ENCODE measurements at regions not wholly inside any gene's neighbourhood (a gene's known extent, or its start where the extent isn't known, plus 50 kb on each side); places are given as distances from the start of the nearest gene placed in this dataset.
A peak's percentile ranks its signal among the peaks of the same experiment; 100 is the strongest.
"Not testable (repeated sequence)": the region's sequence is repeated elsewhere in the genome, so short reads cannot be mapped to it uniquely, and the experiment has no call there.

DNA sequence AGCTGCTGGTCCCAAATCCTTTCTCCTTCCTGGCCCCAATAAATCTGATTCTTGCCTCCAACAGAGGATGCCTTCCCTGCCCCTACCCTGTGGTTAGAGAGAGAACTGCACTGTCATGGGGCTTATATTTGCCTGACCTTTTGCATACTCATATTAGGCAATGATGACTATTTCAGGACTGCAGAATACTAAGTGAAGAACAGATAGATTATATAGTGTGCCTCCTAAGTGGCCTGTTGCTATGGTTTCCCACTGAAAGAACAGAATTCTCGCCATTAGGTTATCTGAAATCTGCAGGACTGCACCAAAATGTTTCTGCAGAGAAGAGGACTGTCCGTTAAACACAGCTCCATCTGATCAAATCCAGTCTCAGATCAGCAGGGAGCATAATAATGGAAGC is 87.3 kb upstream of the CCNG1 start:
- Mint-ChIP-seq H3K4me1 (peaks cover 23% of the 10 kb centered on the region), H3K36me3 (no peaks in the 10 kb centered on the region), H3K9me3 (no peaks in the 10 kb centered on the region), H3K4me3 (no peak overlapping the region), H3K27me3 (ENCODE audit: low read depth) (no peaks in the 10 kb centered on the region), H3K27ac (no peak overlapping the region)
- ChIA-PET POLR2A (no interaction called here), CTCF (interaction anchor here (5.0 to 5.6 kb wide), 2 partner anchors 43 to 58 kb away, joined by 34 to 53 read pairs; no protein-coding TSS in a partner anchor)
- DNase-seq (ENCODE audit: low spot score): no peak
- TF ChIP-seq, protein P1, sequence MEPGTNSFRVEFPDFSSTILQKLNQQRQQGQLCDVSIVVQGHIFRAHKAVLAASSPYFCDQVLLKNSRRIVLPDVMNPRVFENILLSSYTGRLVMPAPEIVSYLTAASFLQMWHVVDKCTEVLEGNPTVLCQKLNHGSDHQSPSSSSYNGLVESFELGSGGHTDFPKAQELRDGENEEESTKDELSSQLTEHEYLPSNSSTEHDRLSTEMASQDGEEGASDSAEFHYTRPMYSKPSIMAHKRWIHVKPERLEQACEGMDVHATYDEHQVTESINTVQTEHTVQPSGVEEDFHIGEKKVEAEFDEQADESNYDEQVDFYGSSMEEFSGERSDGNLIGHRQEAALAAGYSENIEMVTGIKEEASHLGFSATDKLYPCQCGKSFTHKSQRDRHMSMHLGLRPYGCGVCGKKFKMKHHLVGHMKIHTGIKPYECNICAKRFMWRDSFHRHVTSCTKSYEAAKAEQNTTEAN (CRISPR knock-in tag; IDR thresholded peaks at IDR 0.05): no peak
- peak; percentile 71 for ATAC-seq

GRCh38 chr5:163352531-163352930 is 84.9 kb upstream of the CCNG1 start:
- Mint-ChIP-seq H3K4me1 (peaks cover 7% of the 10 kb centered on the region), H3K27me3 (ENCODE audit: low read depth) (no peaks in the 10 kb centered on the region), H3K27ac (no peak overlapping the region), H3K9me3 (peaks cover 7% of the 10 kb centered on the region), H3K4me3 (no peak overlapping the region), H3K36me3 (0 out of 2 replicates have a peak, but pooled peaks cover 4% of the 10 kb centered on the region)
- POLR2A ChIA-PET: no interaction called here
- ATAC-seq: no peak
- no peak for DNase-seq (ENCODE audit: low spot score)
- CTCF ChIA-PET: interaction anchor here (1.3 kb wide), 1 partner anchor 56 kb away, joined by 3 read pairs; no protein-coding TSS in a partner anchor
- TF ChIP-seq SP1 (CRISPR knock-in tag; conservative IDR thresholded peaks at IDR 0.05): no peak
- TF ChIP-seq NR3C1 (CRISPR knock-in tag; conservative IDR thresholded peaks at IDR 0.05; ENCODE audit: low read depth): no peak
- TF ChIP-seq, protein P2, sequence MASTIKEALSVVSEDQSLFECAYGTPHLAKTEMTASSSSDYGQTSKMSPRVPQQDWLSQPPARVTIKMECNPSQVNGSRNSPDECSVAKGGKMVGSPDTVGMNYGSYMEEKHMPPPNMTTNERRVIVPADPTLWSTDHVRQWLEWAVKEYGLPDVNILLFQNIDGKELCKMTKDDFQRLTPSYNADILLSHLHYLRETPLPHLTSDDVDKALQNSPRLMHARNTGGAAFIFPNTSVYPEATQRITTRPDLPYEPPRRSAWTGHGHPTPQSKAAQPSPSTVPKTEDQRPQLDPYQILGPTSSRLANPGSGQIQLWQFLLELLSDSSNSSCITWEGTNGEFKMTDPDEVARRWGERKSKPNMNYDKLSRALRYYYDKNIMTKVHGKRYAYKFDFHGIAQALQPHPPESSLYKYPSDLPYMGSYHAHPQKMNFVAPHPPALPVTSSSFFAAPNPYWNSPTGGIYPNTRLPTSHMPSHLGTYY (CRISPR knock-in tag; IDR thresholded peaks at IDR 0.05): no peak
- TF ChIP-seq, protein P1 (CRISPR knock-in tag; IDR thresholded peaks at IDR 0.05): no peak
- no peak for TF ChIP-seq ZNF317 (CRISPR knock-in tag; IDR thresholded peaks at IDR 0.05; ENCODE audit: borderline replicate concordance, low read depth)
- no peak for TF ChIP-seq ATF3 (CRISPR knock-in tag; conservative IDR thresholded peaks at IDR 0.05)
- no peak for TF ChIP-seq NFYB (CRISPR knock-in tag; conservative IDR thresholded peaks at IDR 0.05; ENCODE audit: low read depth)
- no peak for TF ChIP-seq KAT7 (CRISPR knock-in tag; IDR thresholded peaks at IDR 0.05; ENCODE audit: borderline replicate concordance)
- TF ChIP-seq SMAD3 (CRISPR knock-in tag; IDR thresholded peaks at IDR 0.05; ENCODE audit: borderline replicate concordance): no peak
- TF ChIP-seq SOX15 (CRISPR knock-in tag; IDR thresholded peaks at IDR 0.05): no peak
- TF ChIP-seq, protein P3, sequence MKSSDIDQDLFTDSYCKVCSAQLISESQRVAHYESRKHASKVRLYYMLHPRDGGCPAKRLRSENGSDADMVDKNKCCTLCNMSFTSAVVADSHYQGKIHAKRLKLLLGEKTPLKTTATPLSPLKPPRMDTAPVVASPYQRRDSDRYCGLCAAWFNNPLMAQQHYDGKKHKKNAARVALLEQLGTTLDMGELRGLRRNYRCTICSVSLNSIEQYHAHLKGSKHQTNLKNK (CRISPR knock-in tag; IDR thresholded peaks at IDR 0.05): no peak
- TF ChIP-seq, protein P4, sequence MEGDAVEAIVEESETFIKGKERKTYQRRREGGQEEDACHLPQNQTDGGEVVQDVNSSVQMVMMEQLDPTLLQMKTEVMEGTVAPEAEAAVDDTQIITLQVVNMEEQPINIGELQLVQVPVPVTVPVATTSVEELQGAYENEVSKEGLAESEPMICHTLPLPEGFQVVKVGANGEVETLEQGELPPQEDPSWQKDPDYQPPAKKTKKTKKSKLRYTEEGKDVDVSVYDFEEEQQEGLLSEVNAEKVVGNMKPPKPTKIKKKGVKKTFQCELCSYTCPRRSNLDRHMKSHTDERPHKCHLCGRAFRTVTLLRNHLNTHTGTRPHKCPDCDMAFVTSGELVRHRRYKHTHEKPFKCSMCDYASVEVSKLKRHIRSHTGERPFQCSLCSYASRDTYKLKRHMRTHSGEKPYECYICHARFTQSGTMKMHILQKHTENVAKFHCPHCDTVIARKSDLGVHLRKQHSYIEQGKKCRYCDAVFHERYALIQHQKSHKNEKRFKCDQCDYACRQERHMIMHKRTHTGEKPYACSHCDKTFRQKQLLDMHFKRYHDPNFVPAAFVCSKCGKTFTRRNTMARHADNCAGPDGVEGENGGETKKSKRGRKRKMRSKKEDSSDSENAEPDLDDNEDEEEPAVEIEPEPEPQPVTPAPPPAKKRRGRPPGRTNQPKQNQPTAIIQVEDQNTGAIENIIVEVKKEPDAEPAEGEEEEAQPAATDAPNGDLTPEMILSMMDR (IDR thresholded peaks at IDR 0.05): no peak
- TF ChIP-seq, protein P5, sequence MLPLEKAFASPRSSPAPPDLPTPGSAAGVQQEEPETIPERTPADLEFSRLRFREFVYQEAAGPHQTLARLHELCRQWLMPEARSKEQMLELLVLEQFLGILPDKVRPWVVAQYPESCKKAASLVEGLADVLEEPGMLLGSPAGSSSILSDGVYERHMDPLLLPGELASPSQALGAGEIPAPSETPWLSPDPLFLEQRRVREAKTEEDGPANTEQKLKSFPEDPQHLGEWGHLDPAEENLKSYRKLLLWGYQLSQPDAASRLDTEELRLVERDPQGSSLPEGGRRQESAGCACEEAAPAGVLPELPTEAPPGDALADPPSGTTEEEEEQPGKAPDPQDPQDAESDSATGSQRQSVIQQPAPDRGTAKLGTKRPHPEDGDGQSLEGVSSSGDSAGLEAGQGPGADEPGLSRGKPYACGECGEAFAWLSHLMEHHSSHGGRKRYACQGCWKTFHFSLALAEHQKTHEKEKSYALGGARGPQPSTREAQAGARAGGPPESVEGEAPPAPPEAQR (CRISPR knock-in tag; IDR thresholded peaks at IDR 0.05): no peak
- no peak for TF ChIP-seq TEAD1 (CRISPR knock-in tag; IDR thresholded peaks at IDR 0.05)
- no peak for TF ChIP-seq PREB (CRISPR knock-in tag; IDR thresholded peaks at IDR 0.05; ENCODE audit: borderline replicate concordance)
- TF ChIP-seq, protein P6, sequence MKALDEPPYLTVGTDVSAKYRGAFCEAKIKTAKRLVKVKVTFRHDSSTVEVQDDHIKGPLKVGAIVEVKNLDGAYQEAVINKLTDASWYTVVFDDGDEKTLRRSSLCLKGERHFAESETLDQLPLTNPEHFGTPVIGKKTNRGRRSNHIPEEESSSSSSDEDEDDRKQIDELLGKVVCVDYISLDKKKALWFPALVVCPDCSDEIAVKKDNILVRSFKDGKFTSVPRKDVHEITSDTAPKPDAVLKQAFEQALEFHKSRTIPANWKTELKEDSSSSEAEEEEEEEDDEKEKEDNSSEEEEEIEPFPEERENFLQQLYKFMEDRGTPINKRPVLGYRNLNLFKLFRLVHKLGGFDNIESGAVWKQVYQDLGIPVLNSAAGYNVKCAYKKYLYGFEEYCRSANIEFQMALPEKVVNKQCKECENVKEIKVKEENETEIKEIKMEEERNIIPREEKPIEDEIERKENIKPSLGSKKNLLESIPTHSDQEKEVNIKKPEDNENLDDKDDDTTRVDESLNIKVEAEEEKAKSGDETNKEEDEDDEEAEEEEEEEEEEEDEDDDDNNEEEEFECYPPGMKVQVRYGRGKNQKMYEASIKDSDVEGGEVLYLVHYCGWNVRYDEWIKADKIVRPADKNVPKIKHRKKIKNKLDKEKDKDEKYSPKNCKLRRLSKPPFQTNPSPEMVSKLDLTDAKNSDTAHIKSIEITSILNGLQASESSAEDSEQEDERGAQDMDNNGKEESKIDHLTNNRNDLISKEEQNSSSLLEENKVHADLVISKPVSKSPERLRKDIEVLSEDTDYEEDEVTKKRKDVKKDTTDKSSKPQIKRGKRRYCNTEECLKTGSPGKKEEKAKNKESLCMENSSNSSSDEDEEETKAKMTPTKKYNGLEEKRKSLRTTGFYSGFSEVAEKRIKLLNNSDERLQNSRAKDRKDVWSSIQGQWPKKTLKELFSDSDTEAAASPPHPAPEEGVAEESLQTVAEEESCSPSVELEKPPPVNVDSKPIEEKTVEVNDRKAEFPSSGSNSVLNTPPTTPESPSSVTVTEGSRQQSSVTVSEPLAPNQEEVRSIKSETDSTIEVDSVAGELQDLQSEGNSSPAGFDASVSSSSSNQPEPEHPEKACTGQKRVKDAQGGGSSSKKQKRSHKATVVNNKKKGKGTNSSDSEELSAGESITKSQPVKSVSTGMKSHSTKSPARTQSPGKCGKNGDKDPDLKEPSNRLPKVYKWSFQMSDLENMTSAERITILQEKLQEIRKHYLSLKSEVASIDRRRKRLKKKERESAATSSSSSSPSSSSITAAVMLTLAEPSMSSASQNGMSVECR (CRISPR knock-in tag; IDR thresholded peaks at IDR 0.05; ENCODE audit: borderline replicate concordance): no peak

- H3K27me3 Mint-ChIP-seq (ENCODE audit: low read depth); H3K4me3 Mint-ChIP-seq; H3K27ac Mint-ChIP-seq; CTCF ChIA-PET; H3K4me1 Mint-ChIP-seq; POLR2A ChIA-PET; DNase-seq (ENCODE audit: low spot score); H3K36me3 Mint-ChIP-seq; ATAC-seq: not testable (repeated sequence)
- peaks cover 10% of the 10 kb centered on the region for H3K9me3 Mint-ChIP-seq
Measured at GRCh38 chr5:163355811-163356210, 81.6 kb upstream of the CCNG1 start.

All from WTC11 (cell line).